AG04450 (cell line): ENCODE measurements at regions not wholly inside any gene's neighbourhood (a gene's known extent, or its start where the extent isn't known, plus 50 kb on each side); places are given as distances from the start of the nearest gene placed in this dataset.

ENCODE experiments used
- CTCF ChIA-PET: fragments of 300-600, 350-600 bp; formaldehyde crosslinking; extraction: SDS; loops from one replicate; lab custom pipeline; 2022; ENCODE audit warnings: antibody characterized with exemption, inconsistent platforms; lab: Charles Lee
- POLR2A ChIA-PET: fragments of 350-600 bp; formaldehyde crosslinking; extraction: SDS; loops from one replicate; lab custom pipeline; 2021; ENCODE audit warnings: antibody characterized with exemption, inconsistent platforms; lab: Yijun Ruan, JAX
- DNase-seq: peaks from one replicate; pipeline ENCODE4 v3.0.0-alpha.2; 2011; ENCODE audit warnings: low read depth, low spot score
- H3K27ac ChIP-seq: one replicate; pipeline ENCODE4 v1.5.1; 2012; ENCODE audit warnings: low read depth, low read length, control low read depth
- H3K27me3 ChIP-seq: one replicate; pipeline ENCODE4 v1.6.0; 2012; ENCODE audit warnings: low read length; ENCODE audit not compliant: control insufficient read depth, insufficient read depth
- H3K4me3 ChIP-seq: 2 replicates; pipeline ENCODE4 v1.5.1; 2011; ENCODE audit warnings: mild to moderate bottlenecking, low read depth, low read length, control low read depth
- H3K9me3 ChIP-seq: 2 replicates; pipeline ENCODE4 v1.5.1; 2012; ENCODE audit warnings: low read length; ENCODE audit not compliant: control insufficient read depth, insufficient read depth
- TF ChIP-seq, protein P1 (sequence below): IDR thresholded peaks from 2 replicates; pipeline ENCODE4 v1.5.1; 2011; ENCODE audit warnings: low read depth, low read length, control low read depth, inconsistent platforms

- Histone ChIP-seq H3K27me3 (no peaks in the 10 kb centered on the region), H3K4me3 (no peak overlapping the region), H3K9me3 (peaks cover 4% of the 10 kb centered on the region), H3K27ac (no peak overlapping the region)
- TF ChIP-seq, protein P1, sequence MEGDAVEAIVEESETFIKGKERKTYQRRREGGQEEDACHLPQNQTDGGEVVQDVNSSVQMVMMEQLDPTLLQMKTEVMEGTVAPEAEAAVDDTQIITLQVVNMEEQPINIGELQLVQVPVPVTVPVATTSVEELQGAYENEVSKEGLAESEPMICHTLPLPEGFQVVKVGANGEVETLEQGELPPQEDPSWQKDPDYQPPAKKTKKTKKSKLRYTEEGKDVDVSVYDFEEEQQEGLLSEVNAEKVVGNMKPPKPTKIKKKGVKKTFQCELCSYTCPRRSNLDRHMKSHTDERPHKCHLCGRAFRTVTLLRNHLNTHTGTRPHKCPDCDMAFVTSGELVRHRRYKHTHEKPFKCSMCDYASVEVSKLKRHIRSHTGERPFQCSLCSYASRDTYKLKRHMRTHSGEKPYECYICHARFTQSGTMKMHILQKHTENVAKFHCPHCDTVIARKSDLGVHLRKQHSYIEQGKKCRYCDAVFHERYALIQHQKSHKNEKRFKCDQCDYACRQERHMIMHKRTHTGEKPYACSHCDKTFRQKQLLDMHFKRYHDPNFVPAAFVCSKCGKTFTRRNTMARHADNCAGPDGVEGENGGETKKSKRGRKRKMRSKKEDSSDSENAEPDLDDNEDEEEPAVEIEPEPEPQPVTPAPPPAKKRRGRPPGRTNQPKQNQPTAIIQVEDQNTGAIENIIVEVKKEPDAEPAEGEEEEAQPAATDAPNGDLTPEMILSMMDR, result no peak
- ChIA-PET CTCF (no interaction called here), POLR2A (no interaction called here)
- no peak for DNase-seq
Measured at GRCh38 chr2:116489944-116490343, 1324.5 kb upstream of the DDX18 start.

GRCh38 chr2:116490511-116491145 is 1323.9 kb upstream of the DDX18 start:
- CTCF ChIA-PET, result no interaction called here
- Histone ChIP-seq H3K4me3 (no peak overlapping the region), H3K9me3 (peaks cover 3% of the 10 kb centered on the region; the same call in 1 of the 2 replicates), H3K27ac (no peak overlapping the region), H3K27me3 (no peaks in the 10 kb centered on the region)
- DNase-seq, result no peak
- TF ChIP-seq, protein P1, result no peak
- POLR2A ChIA-PET, result no interaction called here

DNA sequence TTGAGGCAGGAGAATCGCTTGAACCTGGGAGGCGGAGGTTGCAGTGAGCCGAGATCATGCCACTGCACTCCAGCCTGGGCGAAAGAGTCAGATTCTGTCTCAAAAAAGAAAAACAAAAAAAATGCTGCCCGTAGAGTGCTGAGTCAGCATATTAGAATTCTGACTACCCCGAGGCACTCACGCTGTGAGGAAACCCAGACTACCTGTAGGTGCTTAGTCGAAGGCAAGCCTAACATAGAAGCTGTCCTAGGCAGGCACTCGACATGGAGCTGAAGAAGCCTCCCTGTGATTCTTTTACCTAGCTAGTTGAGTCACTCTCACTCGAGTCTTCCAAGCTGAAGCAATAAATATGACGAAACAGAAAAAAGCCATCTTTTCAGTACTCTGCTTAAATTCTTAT is 1323.2 kb upstream of the DDX18 start:
- ChIA-PET POLR2A (no interaction called here), CTCF (no interaction called here)
- no peak overlapping the region for H3K4me3 ChIP-seq
- no peak overlapping the region for H3K27ac ChIP-seq
- no peak for DNase-seq
- no peaks in the 10 kb centered on the region for H3K27me3 ChIP-seq
- TF ChIP-seq, protein P1, result no peak
- peaks cover 3% of the 10 kb centered on the region; the same call in 1 of the 2 replicates for H3K9me3 ChIP-seq

DNA sequence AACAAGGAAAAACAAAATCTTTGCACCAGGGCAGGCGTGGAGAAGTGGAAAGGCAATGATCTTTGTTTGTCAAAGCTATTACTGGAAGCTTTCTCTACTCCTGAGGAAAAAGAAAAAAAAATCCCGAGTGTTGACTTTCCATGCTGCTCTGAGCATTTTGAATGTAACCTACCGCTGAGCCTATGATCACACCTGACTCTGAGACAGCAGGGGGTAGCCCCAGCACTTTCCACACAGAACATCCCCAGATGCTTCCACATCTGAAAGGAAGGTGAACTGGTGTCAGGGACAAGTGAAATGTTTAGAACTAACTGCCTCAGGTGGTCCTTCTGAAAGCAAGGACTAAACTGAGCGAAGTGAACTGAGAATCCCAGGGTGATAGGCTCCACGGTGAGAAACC is 1315.1 kb upstream of the DDX18 start:
- CTCF ChIA-PET, result no interaction called here

GRCh38 chr2:116510117-116510671 is 1304.3 kb upstream of the DDX18 start:
- H3K27ac ChIP-seq, result no peak overlapping the region
- TF ChIP-seq, protein P1, result no peak
- no peaks in the 10 kb centered on the region for H3K27me3 ChIP-seq
- CTCF ChIA-PET, result no interaction called here
- no peak for DNase-seq
- POLR2A ChIA-PET, result no interaction called here
- H3K4me3 ChIP-seq, result no peak overlapping the region
- peaks cover 17% of the 10 kb centered on the region; the same call in 1 of the 2 replicates for H3K9me3 ChIP-seq

More for the DNA sequence above, 1315.1 kb upstream of the DDX18 start:
- Histone ChIP-seq H3K27ac (no peak overlapping the region), H3K9me3 (peaks cover 4% of the 10 kb centered on the region; the same call in 1 of the 2 replicates), H3K27me3 (no peaks in the 10 kb centered on the region), H3K4me3 (no peak overlapping the region)
- POLR2A ChIA-PET, result no interaction called here
- DNase-seq, result no peak
- TF ChIP-seq, protein P1, result no peak
